Astrocyte (in vitro differentiated cells and primary cell): ENCODE measurements at regions not wholly inside any gene's neighbourhood (a gene's known extent, or its start where the extent isn't known, plus 50 kb on each side); places are given as distances from the start of the nearest gene placed in this dataset.

Source experiments
- DNase-seq: peaks from one replicate; pipeline ENCODE4 v3.0.0-alpha.2; 2010; ENCODE audit warnings: low read depth
- FAIRE-seq: peaks from 2 replicates; lab custom pipeline; 2011; peaks lifted over from hg19 to GRCh38; lab: Jason Lieb, UNC
- H2AFZ ChIP-seq: 2 replicates; pipeline ENCODE4 v1.6.0; 2012; ENCODE audit warnings: low read depth, low read length, inconsistent platforms
- H3K27ac ChIP-seq: 2 replicates; pipeline ENCODE4 v1.5.1; 2011; ENCODE audit warnings: low read depth, low read length, inconsistent platforms
- H3K27me3 ChIP-seq: 2 replicates; pipeline ENCODE4 v1.6.0; 2011; ENCODE audit warnings: low read length, inconsistent platforms; ENCODE audit not compliant: insufficient read depth
- H3K36me3 ChIP-seq: 2 replicates; pipeline ENCODE4 v1.5.1; 2011; ENCODE audit warnings: low read length, inconsistent platforms; ENCODE audit not compliant: insufficient read depth
- H3K4me1 ChIP-seq: 2 replicates; pipeline ENCODE4 v1.5.1; 2011; ENCODE audit warnings: low read length, inconsistent platforms; ENCODE audit not compliant: insufficient read depth
- H3K4me2 ChIP-seq: 2 replicates; pipeline ENCODE4 v1.6.0; 2012; ENCODE audit warnings: low read length, inconsistent platforms
- H3K4me3 ChIP-seq: 2 replicates; pipeline ENCODE4 v1.5.1; 2011; ENCODE audit warnings: low read depth, mild to moderate bottlenecking, low read length, inconsistent platforms; ENCODE audit not compliant: insufficient read depth
- H3K79me2 ChIP-seq: 2 replicates; pipeline ENCODE4 v1.6.0; 2012; ENCODE audit warnings: mild to moderate bottlenecking, low read length, inconsistent platforms; ENCODE audit not compliant: insufficient read depth
- H3K9ac ChIP-seq: 2 replicates; pipeline ENCODE4 v1.6.0; 2012; ENCODE audit warnings: mild to moderate bottlenecking, low read length, inconsistent platforms
- H3K9me3 ChIP-seq: 2 replicates; pipeline ENCODE4 v1.5.1; 2012; ENCODE audit warnings: low read depth, mild to moderate bottlenecking, low read length, inconsistent platforms; ENCODE audit not compliant: insufficient read depth
- H4K20me1 ChIP-seq: 2 replicates; pipeline ENCODE4 v1.6.0; 2012; ENCODE audit warnings: low read length, inconsistent platforms; ENCODE audit not compliant: insufficient read depth
- H3K27ac Mint-ChIP-seq: one replicate; pipeline ENCODE4 v1.8.0; 2021; ENCODE audit warnings: mild to moderate bottlenecking, mixed read lengths; ENCODE audit not compliant: unreplicated experiment
- H3K27me3 Mint-ChIP-seq: one replicate; pipeline ENCODE4 v1.8.0; 2021; ENCODE audit warnings: low read depth, mixed read lengths; ENCODE audit not compliant: unreplicated experiment
- H3K36me3 Mint-ChIP-seq: one replicate; pipeline ENCODE4 v1.8.0; 2021; ENCODE audit warnings: low read depth, mixed read lengths; ENCODE audit not compliant: unreplicated experiment
- H3K4me1 Mint-ChIP-seq: one replicate; pipeline ENCODE4 v1.8.0; 2021; ENCODE audit warnings: low read depth, mixed read lengths; ENCODE audit not compliant: unreplicated experiment
- H3K4me3 Mint-ChIP-seq: one replicate; pipeline ENCODE4 v1.8.0; 2021; ENCODE audit warnings: mild to moderate bottlenecking, moderate library complexity, mixed read lengths; ENCODE audit not compliant: unreplicated experiment
- H3K9me3 Mint-ChIP-seq: one replicate; pipeline ENCODE4 v1.8.0; 2021; ENCODE audit warnings: mild to moderate bottlenecking, mixed read lengths; ENCODE audit not compliant: unreplicated experiment
- EZH2 ChIP-seq: IDR thresholded peaks from 2 replicates; pipeline ENCODE4 v1.6.1; 2012; ENCODE audit warnings: mild to moderate bottlenecking, low read length, inconsistent platforms; ENCODE audit not compliant: insufficient read depth
- TF ChIP-seq, protein P1 (sequence below): IDR thresholded peaks from 2 replicates; pipeline ENCODE4 v1.5.1; 2011; ENCODE audit warnings: low read depth, mild to moderate bottlenecking, inconsistent platforms, low read length, moderate library complexity; ENCODE audit not compliant: insufficient read depth

DNA sequence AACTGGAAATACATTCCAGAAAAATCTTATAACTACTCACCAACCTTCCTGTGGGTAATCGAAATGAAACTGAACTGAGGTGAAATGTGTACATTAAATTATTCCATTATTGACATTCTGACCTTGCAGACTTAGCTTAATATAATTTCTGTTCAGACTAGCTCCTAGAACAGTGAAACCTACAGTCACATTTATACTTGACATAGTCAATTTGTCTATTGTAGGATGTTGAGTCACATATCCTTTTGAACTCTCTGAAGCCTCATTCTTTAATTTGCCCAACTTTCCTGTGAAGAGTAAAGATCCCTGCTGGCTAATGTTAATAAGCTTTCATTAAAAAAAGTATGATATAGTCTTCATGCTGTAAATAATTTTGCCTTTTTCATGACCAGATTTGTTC is 92.0 kb upstream of the SCEL start:
- no peaks in the 10 kb centered on the region for H3K27me3 Mint-ChIP-seq
- Histone ChIP-seq H2AFZ (no peak overlapping the region), H3K27ac (no peak overlapping the region), H3K4me3 (no peak overlapping the region), H4K20me1 (no peaks in the 10 kb centered on the region), H3K36me3 (no peaks in the 10 kb centered on the region), H3K4me1 (no peaks in the 10 kb centered on the region), H3K79me2 (no peaks in the 10 kb centered on the region), H3K4me2 (no peak overlapping the region), H3K9me3 (no peaks in the 10 kb centered on the region), H3K9ac (no peak overlapping the region), H3K27me3 (no peaks in the 10 kb centered on the region)
- no peak for DNase-seq
- no peaks in the 10 kb centered on the region for H3K36me3 Mint-ChIP-seq
- no peak for TF ChIP-seq EZH2
- TF ChIP-seq, protein P1, sequence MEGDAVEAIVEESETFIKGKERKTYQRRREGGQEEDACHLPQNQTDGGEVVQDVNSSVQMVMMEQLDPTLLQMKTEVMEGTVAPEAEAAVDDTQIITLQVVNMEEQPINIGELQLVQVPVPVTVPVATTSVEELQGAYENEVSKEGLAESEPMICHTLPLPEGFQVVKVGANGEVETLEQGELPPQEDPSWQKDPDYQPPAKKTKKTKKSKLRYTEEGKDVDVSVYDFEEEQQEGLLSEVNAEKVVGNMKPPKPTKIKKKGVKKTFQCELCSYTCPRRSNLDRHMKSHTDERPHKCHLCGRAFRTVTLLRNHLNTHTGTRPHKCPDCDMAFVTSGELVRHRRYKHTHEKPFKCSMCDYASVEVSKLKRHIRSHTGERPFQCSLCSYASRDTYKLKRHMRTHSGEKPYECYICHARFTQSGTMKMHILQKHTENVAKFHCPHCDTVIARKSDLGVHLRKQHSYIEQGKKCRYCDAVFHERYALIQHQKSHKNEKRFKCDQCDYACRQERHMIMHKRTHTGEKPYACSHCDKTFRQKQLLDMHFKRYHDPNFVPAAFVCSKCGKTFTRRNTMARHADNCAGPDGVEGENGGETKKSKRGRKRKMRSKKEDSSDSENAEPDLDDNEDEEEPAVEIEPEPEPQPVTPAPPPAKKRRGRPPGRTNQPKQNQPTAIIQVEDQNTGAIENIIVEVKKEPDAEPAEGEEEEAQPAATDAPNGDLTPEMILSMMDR: no peak
- peaks cover 4% of the 10 kb centered on the region for H3K9me3 Mint-ChIP-seq
- no peak overlapping the region for H3K4me3 Mint-ChIP-seq
- no peaks in the 10 kb centered on the region for H3K4me1 Mint-ChIP-seq
- H3K27ac Mint-ChIP-seq: no peak overlapping the region
- no peak for FAIRE-seq

DNA sequence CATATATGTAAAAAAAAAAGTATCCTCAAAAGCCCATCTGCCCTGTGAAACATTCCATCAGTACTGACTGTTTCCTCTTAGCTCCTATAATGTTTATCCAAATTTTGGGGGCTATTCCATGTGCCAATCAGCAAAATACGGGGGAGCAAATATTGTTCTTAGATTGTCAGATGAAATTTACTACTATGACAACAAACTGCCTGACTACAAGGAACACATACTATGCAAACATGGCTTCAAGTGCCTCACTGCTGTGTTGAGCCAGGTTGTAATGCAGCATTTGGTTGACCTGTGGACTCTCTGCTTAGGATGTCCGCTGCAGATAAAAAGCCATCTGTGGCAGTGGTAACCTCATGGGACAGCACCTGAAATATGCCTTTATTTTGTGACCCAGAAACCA is 98.2 kb upstream of the SCEL start:
- no peak overlapping the region for H2AFZ ChIP-seq
- Mint-ChIP-seq H3K36me3 (no peaks in the 10 kb centered on the region), H3K4me1 (no peaks in the 10 kb centered on the region), H3K27ac (no peak overlapping the region), H3K9me3 (peaks cover 6% of the 10 kb centered on the region), H3K4me3 (no peak overlapping the region), H3K27me3 (no peaks in the 10 kb centered on the region)
- H3K4me3 ChIP-seq: no peak overlapping the region
- H3K36me3 ChIP-seq: no peaks in the 10 kb centered on the region
- H3K27me3 ChIP-seq: no peaks in the 10 kb centered on the region
- H4K20me1 ChIP-seq: no peaks in the 10 kb centered on the region
- TF ChIP-seq, protein P1: no peak
- no peak for TF ChIP-seq EZH2
- H3K4me1 ChIP-seq: no peaks in the 10 kb centered on the region
- no peaks in the 10 kb centered on the region for H3K9me3 ChIP-seq
- no peak overlapping the region for H3K27ac ChIP-seq
- DNase-seq: no peak
- H3K9ac ChIP-seq: no peak overlapping the region
- FAIRE-seq: no peak
- H3K79me2 ChIP-seq: no peaks in the 10 kb centered on the region
- no peak overlapping the region for H3K4me2 ChIP-seq

DNA sequence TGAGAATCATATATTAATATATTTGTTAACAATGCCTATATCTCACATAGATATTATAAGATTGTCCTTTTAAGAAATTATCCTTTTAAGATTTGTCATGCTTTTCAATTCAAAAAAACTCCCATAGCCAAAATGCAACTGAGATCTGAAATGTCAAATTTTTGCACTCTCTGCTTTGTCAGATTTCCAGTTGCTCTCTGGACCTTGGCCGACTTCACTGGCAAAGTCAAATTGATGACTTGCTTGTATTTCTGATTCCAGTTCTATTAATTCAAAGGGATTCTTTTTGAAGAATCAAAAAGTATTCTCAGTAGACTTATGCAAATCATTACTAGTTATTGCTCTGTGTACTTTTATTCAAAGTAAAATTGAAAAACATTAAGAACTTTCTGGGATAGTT is 101.2 kb upstream of the SCEL start:
- DNase-seq (no peak), FAIRE-seq (no peak)
- Mint-ChIP-seq H3K27me3 (no peaks in the 10 kb centered on the region), H3K4me3 (no peak overlapping the region), H3K27ac (no peak overlapping the region), H3K9me3 (peaks cover 4% of the 10 kb centered on the region), H3K4me1 (no peaks in the 10 kb centered on the region), H3K36me3 (no peaks in the 10 kb centered on the region)
- Histone ChIP-seq H3K9me3 (no peaks in the 10 kb centered on the region), H3K4me3 (no peak overlapping the region), H3K27me3 (no peaks in the 10 kb centered on the region), H3K36me3 (no peaks in the 10 kb centered on the region), H3K79me2 (no peaks in the 10 kb centered on the region), H4K20me1 (no peaks in the 10 kb centered on the region), H3K4me1 (no peaks in the 10 kb centered on the region), H3K27ac (no peak overlapping the region), H2AFZ (no peak overlapping the region), H3K4me2 (no peak overlapping the region), H3K9ac (no peak overlapping the region)
- TF ChIP-seq, protein P1: no peak
- TF ChIP-seq EZH2: no peak
